HepG2 (cell line): ENCODE measurements at regions not wholly inside any gene's neighbourhood (a gene's known extent, or its start where the extent isn't known, plus 50 kb on each side); places are given as distances from the start of the nearest gene placed in this dataset.

Experiments
- ATAC-seq: fragments of 200-7000 bp; cut with Tn5 transposase; 3 replicates; pipeline ENCODE4 v1.9.1; 2020; ENCODE audit warnings: mild to moderate bottlenecking, moderate library complexity
- BruUV-seq: library from RNA; stranded (reverse); fragments of 400-500 nt; replicated peaks from 2 replicates; lab custom pipeline; 2021; lab: Mats Ljungman, UMichigan
- CTCF ChIA-PET: fragments of 300-600 bp; formaldehyde crosslinking; extraction: SDS; loops from one replicate; lab custom pipeline; 2021; ENCODE audit warnings: low total read pairs, inconsistent platforms, low intra/inter-chr PET ratio; lab: Yijun Ruan, JAX
- POLR2A ChIA-PET: fragments of 350-600 bp; sonication (Branson Sonifier 250); formaldehyde crosslinking; loops from one replicate; lab custom pipeline; 2020; ENCODE audit warnings: antibody characterized with exemption, inconsistent platforms; lab: Yijun Ruan, JAX
- DNase-seq: peaks from one replicate; pipeline ENCODE4 v3.0.0-alpha.2; 2015; ENCODE audit warnings: low spot score
- FAIRE-seq: peaks from 3 replicates; lab custom pipeline; 2011; peaks lifted over from hg19 to GRCh38; lab: Jason Lieb, UNC
- H2AFZ ChIP-seq: one replicate; pipeline ENCODE4 v1.6.1; 2011; ENCODE audit warnings: low read length, inconsistent platforms
- H3K27ac ChIP-seq: fragments of 300-600 bp; 3 replicates; pipeline ENCODE4 v1.8.0; 2011; ENCODE audit warnings: mixed run types, mild to moderate bottlenecking, mixed read lengths, low read length, inconsistent platforms; ENCODE audit not compliant: insufficient read depth; ENCODE audit errors: extremely low read length
- H3K27me3 ChIP-seq, 2 experiments: fragments of 200-600 bp in 1 of 2; 2 replicates in 1 of 2; 3 replicates in 1 of 2; pipeline versions ENCODE4 v1.6.0 to v1.8.0; 2011; ENCODE audit warnings: low read length in 2 of 2, mild to moderate bottlenecking in 2 of 2, moderate library complexity in 2 of 2, inconsistent platforms in 1 of 2; ENCODE audit not compliant: insufficient read depth in 2 of 2, control insufficient read depth in 1 of 2
- H3K36me3 ChIP-seq, 2 experiments: fragments of 200-600 bp in 1 of 2; replicated peaks in 1 of 2; 2 replicates in 1 of 2; 3 replicates in 1 of 2; pipeline versions ENCODE4 v1.5.1 to v1.8.0; 2011; ENCODE audit warnings: low read length in 2 of 2, inconsistent platforms in 1 of 2; ENCODE audit not compliant: insufficient read depth in 2 of 2, control insufficient read depth in 1 of 2
- H3K4me1 ChIP-seq: 2 replicates; pipeline ENCODE4 v1.5.1; 2012; ENCODE audit warnings: low read length, inconsistent platforms; ENCODE audit not compliant: insufficient read depth
- H3K4me2 ChIP-seq: 2 replicates; pipeline ENCODE4 v1.6.0; 2011; ENCODE audit warnings: low read depth, low read length, inconsistent platforms
- H3K4me3 ChIP-seq, 3 experiments: fragments of 200-600 bp in 1 of 3; sonication (generic), shearing (Covaris generic) in 1 of 3; replicated peaks in 1 of 3; 2 replicates each; pipeline ENCODE4 v1.5.1; 2011 to 2016; ENCODE audit warnings: low read length in 3 of 3, inconsistent platforms in 2 of 3, low read depth in 2 of 3, mild to moderate bottlenecking in 2 of 3, control low read depth in 1 of 3, mixed read lengths in 1 of 3; ENCODE audit not compliant: insufficient read depth in 1 of 3
- H3K79me2 ChIP-seq: one replicate; pipeline ENCODE4 v1.6.1; 2011; ENCODE audit warnings: low read length, inconsistent platforms; ENCODE audit not compliant: insufficient read depth
- H3K9ac ChIP-seq: 2 replicates; pipeline ENCODE4 v1.6.0; 2011; ENCODE audit warnings: mild to moderate bottlenecking, low read depth, low read length, inconsistent platforms; ENCODE audit not compliant: insufficient read depth
- H3K9me3 ChIP-seq: 2 replicates; pipeline ENCODE4 v1.5.1; 2012; ENCODE audit warnings: mild to moderate bottlenecking, low read length
- H4K20me1 ChIP-seq: 2 replicates; pipeline ENCODE4 v1.6.0; 2011; ENCODE audit warnings: inconsistent platforms, mild to moderate bottlenecking, low read length, moderate library complexity; ENCODE audit not compliant: insufficient read depth
- BHLHE40 ChIP-seq: IDR thresholded peaks from 2 replicates; pipeline ENCODE4 v1.6.1; 2011; ENCODE audit warnings: low read length, improper control_type of control experiment
- ESRRA ChIP-seq: sonication (generic); formaldehyde crosslinking; IDR thresholded peaks from 2 replicates; pipeline ENCODE4 v1.5.1; 2020; ENCODE audit warnings: mild to moderate bottlenecking, low read depth, missing genetic modification reagents
- KDM5B ChIP-seq: sonication (generic); formaldehyde crosslinking; IDR thresholded peaks from 2 replicates; pipeline ENCODE4 v1.4.0; 2020; ENCODE audit warnings: missing genetic modification reagents, mild to moderate bottlenecking, borderline replicate concordance
- MYC ChIP-seq: sonication (generic); formaldehyde crosslinking; IDR thresholded peaks from 2 replicates; pipeline ENCODE4 v1.9.0; 2021; ENCODE audit warnings: missing genetic modification reagents, borderline replicate concordance
- NR2F6 ChIP-seq, 2 experiments: IDR thresholded peaks; 2 replicates each; pipeline ENCODE4 v1.6.1; 2016; ENCODE audit warnings: antibody characterized with exemption in 1 of 2, mild to moderate bottlenecking in 1 of 2
- ONECUT2 ChIP-seq: sonication (generic); formaldehyde crosslinking; IDR thresholded peaks from 2 replicates; pipeline ENCODE4 v1.4.0; 2020; ENCODE audit warnings: missing genetic modification reagents
- SMC3 ChIP-seq: IDR thresholded peaks from 2 replicates; pipeline ENCODE4 v1.6.1; 2011; ENCODE audit warnings: low read length, improper control_type of control experiment
- STAG1 ChIP-seq: sonication (generic); formaldehyde crosslinking; IDR thresholded peaks from 2 replicates; pipeline ENCODE4 v1.4.0; 2020; ENCODE audit warnings: missing genetic modification reagents
- ZNF350 ChIP-seq: sonication (generic); formaldehyde crosslinking; IDR thresholded peaks from 2 replicates; pipeline ENCODE4 v1.4.0; 2020; ENCODE audit warnings: mild to moderate bottlenecking, low read depth, missing genetic modification reagents, borderline replicate concordance
- ZNF563 ChIP-seq: sonication (generic); formaldehyde crosslinking; IDR thresholded peaks from 2 replicates; pipeline ENCODE4 v1.8.0; 2022; ENCODE audit warnings: mild to moderate bottlenecking, moderate library complexity, missing genetic modification reagents
- ZNF772 ChIP-seq: sonication (generic); formaldehyde crosslinking; IDR thresholded peaks from 2 replicates; pipeline ENCODE4 v1.5.0; 2020; ENCODE audit warnings: mild to moderate bottlenecking, missing genetic modification reagents
- ZNF782 ChIP-seq: sonication (generic); formaldehyde crosslinking; IDR thresholded peaks from 2 replicates; pipeline ENCODE4 v1.4.0; 2020; ENCODE audit warnings: missing genetic modification reagents, mild to moderate bottlenecking, borderline replicate concordance
- ZSCAN25 ChIP-seq: sonication (generic); formaldehyde crosslinking; IDR thresholded peaks from 2 replicates; pipeline ENCODE4 v1.8.0; 2022; ENCODE audit warnings: mild to moderate bottlenecking, missing genetic modification reagents
- ZSCAN30 ChIP-seq: sonication (generic); formaldehyde crosslinking; IDR thresholded peaks from 2 replicates; pipeline ENCODE4 v1.5.0; 2020; ENCODE audit warnings: mild to moderate bottlenecking, missing genetic modification reagents
- WGBS: methylation state at CpG from one replicate; pipeline ENCODE4 v1.1.6; 2017; ENCODE audit warnings: low lambda C conversion rate; 5-methylcytosine and 5-hydroxymethylcytosine counted together
- in situ Hi-C: cut with HindIII; loops from 2 replicates; pipeline ENCODE4 v1.10.0; 2017; ENCODE audit warnings: low pct_unique_long_range_greater_than_20kb; ENCODE audit not compliant: extremely low pct_ligation_motif_present
- intact Hi-C: fragments of 100-400 bp; cut with micrococcal nuclease; formaldehyde crosslinking; loops from one replicate; pipeline ENCODE4 v1.10.0; 2022; ENCODE audit not compliant: unreplicated experiment
- TF ChIP-seq, protein P1 (sequence below): sonication (generic); formaldehyde crosslinking; IDR thresholded peaks from 2 replicates; pipeline ENCODE4 v1.5.1; 2020; ENCODE audit warnings: mild to moderate bottlenecking, moderate library complexity, missing genetic modification reagents
- TF ChIP-seq, protein P2 (sequence below): sonication (generic); formaldehyde crosslinking; IDR thresholded peaks from 2 replicates; pipeline ENCODE4 v1.4.0; 2020; ENCODE audit warnings: missing genetic modification reagents
- TF ChIP-seq, protein P3 (sequence below): sonication (generic); formaldehyde crosslinking; IDR thresholded peaks from 2 replicates; pipeline ENCODE4 v1.5.0; 2020; ENCODE audit warnings: mild to moderate bottlenecking, missing genetic modification reagents, moderate library complexity

DNA sequence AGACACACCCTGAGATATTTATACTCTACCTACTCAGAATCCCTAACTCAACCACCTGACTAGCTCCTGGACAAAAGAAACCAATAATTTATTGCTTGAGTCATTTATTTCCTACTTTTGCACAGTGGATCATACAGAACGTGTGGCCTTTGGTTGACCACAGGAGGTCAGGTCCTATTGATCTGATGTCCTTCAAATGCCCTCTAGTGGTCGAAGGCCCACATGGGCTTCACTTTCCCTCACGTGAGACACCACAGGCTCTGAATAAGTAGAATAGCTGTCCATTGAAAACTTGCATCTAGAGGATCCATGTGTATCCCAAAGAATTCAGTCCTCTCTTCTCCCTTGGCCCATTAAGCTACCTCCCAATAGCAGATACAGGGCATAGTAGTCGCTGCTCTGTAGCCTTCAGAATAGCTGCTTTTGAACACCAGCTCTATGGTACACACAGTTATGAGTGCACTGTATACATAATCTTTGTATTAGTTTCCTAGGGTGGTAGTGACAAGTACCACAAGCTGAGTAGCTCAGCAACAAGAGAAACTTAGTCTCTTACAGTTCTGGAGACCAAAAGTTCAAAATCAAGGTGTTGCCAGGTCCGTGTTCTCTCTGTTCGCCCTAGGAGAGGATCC, 177.6 kb upstream of the SMARCA2 start:
- peak; percentile 61 for DNase-seq
- CTCF ChIA-PET, result interaction anchor here (1.7 kb wide), 1 partner anchor 377 kb away, joined by 9 read pairs; no protein-coding TSS in a partner anchor

More for the DNA sequence above, 177.6 kb upstream of the SMARCA2 start:
- Histone ChIP-seq H3K36me3 (no peaks in the 10 kb centered on the region), H2AFZ (no peak overlapping the region), H3K27me3 (no peaks in the 10 kb centered on the region), H3K4me2 (no peak overlapping the region), H3K27ac (no peak overlapping the region), H3K9me3 (no peaks in the 10 kb centered on the region), H3K9ac (no peak overlapping the region), H3K4me1 (no peaks in the 10 kb centered on the region), H4K20me1 (no peaks in the 10 kb centered on the region), H3K4me3 (no peak overlapping the region), H3K79me2 (no peaks in the 10 kb centered on the region)
- 22% methylated on average over 6 of the region's 6 CpGs for WGBS
- peak; percentile 95 for ATAC-seq
- TF ChIP-seq ESRRA (CRISPR knock-in tag), result 0 out of 2 replicates have a peak, but pooled peaks have one; percentile 55
- no peak for TF ChIP-seq ZSCAN25 (CRISPR knock-in tag)
- TF ChIP-seq NR2F6 (IDR thresholded peaks at IDR 0.05), result peak; percentile 26; the same call in 1 of the 2 replicates
- TF ChIP-seq NR2F6 (CRISPR knock-in tag; IDR thresholded peaks at IDR 0.05), result peak; percentile 42; the same call in 1 of the 2 replicates
- TF ChIP-seq KDM5B (CRISPR knock-in tag), result no peak
- no peak for TF ChIP-seq ZSCAN30 (CRISPR knock-in tag)
- no peak for TF ChIP-seq ZNF782
- TF ChIP-seq, protein P1, sequence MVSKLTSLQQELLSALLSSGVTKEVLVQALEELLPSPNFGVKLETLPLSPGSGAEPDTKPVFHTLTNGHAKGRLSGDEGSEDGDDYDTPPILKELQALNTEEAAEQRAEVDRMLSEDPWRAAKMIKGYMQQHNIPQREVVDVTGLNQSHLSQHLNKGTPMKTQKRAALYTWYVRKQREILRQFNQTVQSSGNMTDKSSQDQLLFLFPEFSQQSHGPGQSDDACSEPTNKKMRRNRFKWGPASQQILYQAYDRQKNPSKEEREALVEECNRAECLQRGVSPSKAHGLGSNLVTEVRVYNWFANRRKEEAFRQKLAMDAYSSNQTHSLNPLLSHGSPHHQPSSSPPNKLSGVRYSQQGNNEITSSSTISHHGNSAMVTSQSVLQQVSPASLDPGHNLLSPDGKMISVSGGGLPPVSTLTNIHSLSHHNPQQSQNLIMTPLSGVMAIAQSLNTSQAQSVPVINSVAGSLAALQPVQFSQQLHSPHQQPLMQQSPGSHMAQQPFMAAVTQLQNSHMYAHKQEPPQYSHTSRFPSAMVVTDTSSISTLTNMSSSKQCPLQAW (CRISPR knock-in tag), result no peak
- TF ChIP-seq SMC3, result 0 out of 2 replicates have a peak, but pooled peaks have one; percentile 26
- TF ChIP-seq ONECUT2 (CRISPR knock-in tag), result peak; percentile 77
- TF ChIP-seq, protein P2, sequence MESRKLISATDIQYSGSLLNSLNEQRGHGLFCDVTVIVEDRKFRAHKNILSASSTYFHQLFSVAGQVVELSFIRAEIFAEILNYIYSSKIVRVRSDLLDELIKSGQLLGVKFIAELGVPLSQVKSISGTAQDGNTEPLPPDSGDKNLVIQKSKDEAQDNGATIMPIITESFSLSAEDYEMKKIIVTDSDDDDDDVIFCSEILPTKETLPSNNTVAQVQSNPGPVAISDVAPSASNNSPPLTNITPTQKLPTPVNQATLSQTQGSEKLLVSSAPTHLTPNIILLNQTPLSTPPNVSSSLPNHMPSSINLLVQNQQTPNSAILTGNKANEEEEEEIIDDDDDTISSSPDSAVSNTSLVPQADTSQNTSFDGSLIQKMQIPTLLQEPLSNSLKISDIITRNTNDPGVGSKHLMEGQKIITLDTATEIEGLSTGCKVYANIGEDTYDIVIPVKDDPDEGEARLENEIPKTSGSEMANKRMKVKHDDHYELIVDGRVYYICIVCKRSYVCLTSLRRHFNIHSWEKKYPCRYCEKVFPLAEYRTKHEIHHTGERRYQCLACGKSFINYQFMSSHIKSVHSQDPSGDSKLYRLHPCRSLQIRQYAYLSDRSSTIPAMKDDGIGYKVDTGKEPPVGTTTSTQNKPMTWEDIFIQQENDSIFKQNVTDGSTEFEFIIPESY, result no peak
- TF ChIP-seq ZNF563 (CRISPR knock-in tag), result no peak
- TF ChIP-seq ZNF350 (CRISPR knock-in tag), result no peak
- TF ChIP-seq ZNF772 (CRISPR knock-in tag), result no peak
- TF ChIP-seq STAG1 (CRISPR knock-in tag), result peak; percentile 65
- peak; percentile 94 for TF ChIP-seq BHLHE40
- TF ChIP-seq, protein P3, sequence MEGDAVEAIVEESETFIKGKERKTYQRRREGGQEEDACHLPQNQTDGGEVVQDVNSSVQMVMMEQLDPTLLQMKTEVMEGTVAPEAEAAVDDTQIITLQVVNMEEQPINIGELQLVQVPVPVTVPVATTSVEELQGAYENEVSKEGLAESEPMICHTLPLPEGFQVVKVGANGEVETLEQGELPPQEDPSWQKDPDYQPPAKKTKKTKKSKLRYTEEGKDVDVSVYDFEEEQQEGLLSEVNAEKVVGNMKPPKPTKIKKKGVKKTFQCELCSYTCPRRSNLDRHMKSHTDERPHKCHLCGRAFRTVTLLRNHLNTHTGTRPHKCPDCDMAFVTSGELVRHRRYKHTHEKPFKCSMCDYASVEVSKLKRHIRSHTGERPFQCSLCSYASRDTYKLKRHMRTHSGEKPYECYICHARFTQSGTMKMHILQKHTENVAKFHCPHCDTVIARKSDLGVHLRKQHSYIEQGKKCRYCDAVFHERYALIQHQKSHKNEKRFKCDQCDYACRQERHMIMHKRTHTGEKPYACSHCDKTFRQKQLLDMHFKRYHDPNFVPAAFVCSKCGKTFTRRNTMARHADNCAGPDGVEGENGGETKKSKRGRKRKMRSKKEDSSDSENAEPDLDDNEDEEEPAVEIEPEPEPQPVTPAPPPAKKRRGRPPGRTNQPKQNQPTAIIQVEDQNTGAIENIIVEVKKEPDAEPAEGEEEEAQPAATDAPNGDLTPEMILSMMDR (CRISPR knock-in tag), result peak; percentile 68
- TF ChIP-seq MYC (CRISPR knock-in tag), result no peak
- intact Hi-C loops (loop anchor here (1.0 to 5.0 kb wide), 3 partner anchors 110 to 377 kb away; no protein-coding TSS in a partner anchor), in situ Hi-C loops (loop anchor here (25.0 kb wide), 1 partner anchor 375 kb away; no protein-coding TSS in a partner anchor)
- POLR2A ChIA-PET, result no interaction called here
- FAIRE-seq, result peak; percentile 36
- BruUV-seq, result no TSS peak
